H1 (cell line): ENCODE measurements at regions not wholly inside any gene's neighbourhood (a gene's known extent, or its start where the extent isn't known, plus 50 kb on each side); places are given as distances from the start of the nearest gene placed in this dataset.

Experiments
- CTCF ChIA-PET: fragments of 300-600 bp; sonication (Branson Sonifier 250); formaldehyde crosslinking; loops from one replicate; lab custom pipeline; 2021; ENCODE audit not compliant: partially characterized antibody; lab: Charles Lee
- POLR2A ChIA-PET: fragments of 300-600 bp; sonication (Branson Sonifier 250); formaldehyde crosslinking; loops from one replicate; lab custom pipeline; 2021; ENCODE audit warnings: inconsistent platforms; ENCODE audit not compliant: partially characterized antibody; lab: Charles Lee
- DNase-seq, 2 experiments: peaks; one replicate each; pipeline versions ENCODE4 v3.0.0 to v3.0.0-alpha.2; 2010 to 2022; ENCODE audit warnings: low spot score in 2 of 2, low read depth in 1 of 2, mixed read lengths in 1 of 2
- FAIRE-seq: peaks from 2 replicates; lab custom pipeline; 2011; peaks lifted over from hg19 to GRCh38; lab: Jason Lieb, UNC
- H2AFZ ChIP-seq: 2 replicates; pipeline ENCODE4 v1.8.1; 2012; ENCODE audit warnings: low read length, inconsistent platforms
- H2AK5ac ChIP-seq: 2 replicates; pipeline ENCODE4 v1.6.1; 2013; ENCODE audit warnings: low read depth, low read length
- H2BK120ac ChIP-seq: replicated peaks from 2 replicates; pipeline ENCODE3; 2013; ENCODE audit warnings: low read depth, low read length, inconsistent platforms
- H2BK12ac ChIP-seq: 2 replicates; pipeline ENCODE4 v1.6.1; 2013; ENCODE audit warnings: low read depth, low read length
- H2BK15ac ChIP-seq: 2 replicates; pipeline ENCODE4 v1.6.1; 2013; ENCODE audit warnings: low read length
- H2BK20ac ChIP-seq: 2 replicates; pipeline ENCODE4 v1.6.1; 2013; ENCODE audit warnings: low read length
- H2BK5ac ChIP-seq: 2 replicates; pipeline ENCODE4 v1.6.1; 2013; ENCODE audit warnings: low read depth, low read length
- H3K14ac ChIP-seq: 2 replicates; pipeline ENCODE4 v1.6.1; 2013; ENCODE audit warnings: inconsistent platforms; ENCODE audit not compliant: insufficient read length
- H3K18ac ChIP-seq: 2 replicates; pipeline ENCODE4 v1.6.1; 2013; ENCODE audit warnings: low read length; ENCODE audit errors: extremely low read depth
- H3K23ac ChIP-seq: 2 replicates; pipeline ENCODE4 v1.6.1; 2013; ENCODE audit warnings: inconsistent platforms; ENCODE audit not compliant: insufficient read length
- H3K23me2 ChIP-seq: 2 replicates; pipeline ENCODE4 v1.6.1; 2013; ENCODE audit warnings: low read depth, low read length
- H3K27ac ChIP-seq: 2 replicates; pipeline ENCODE4 v1.6.1; 2011; ENCODE audit warnings: low read depth, low read length, inconsistent platforms
- H3K27me3 ChIP-seq, 4 experiments: replicated peaks in 1 of 4; 1 replicate in 1 of 4; 2 replicates in 3 of 4; pipeline versions ENCODE4 v1.6.1 to v1.8.1; 2011 to 2013; ENCODE audit warnings: low read length in 3 of 4, mild to moderate bottlenecking in 3 of 4, inconsistent platforms in 2 of 4, mixed read lengths in 2 of 4, moderate library complexity in 1 of 4; ENCODE audit not compliant: control insufficient read depth in 3 of 4, insufficient read depth in 3 of 4; ENCODE audit errors: extremely low read depth in 1 of 4
- H3K36me3 ChIP-seq, 4 experiments: 2 replicates each; pipeline versions ENCODE4 v1.6.1 to v1.8.1; 2011 to 2013; ENCODE audit warnings: mild to moderate bottlenecking in 4 of 4, low read length in 3 of 4, moderate library complexity in 2 of 4, control low read depth in 1 of 4, inconsistent platforms in 1 of 4; ENCODE audit not compliant: insufficient read depth in 4 of 4, control insufficient read depth in 2 of 4
- H3K4ac ChIP-seq: replicated peaks from 2 replicates; pipeline ENCODE3; 2013; ENCODE audit warnings: low read length, low read depth, mixed read lengths, inconsistent platforms; ENCODE audit not compliant: insufficient read length
- H3K4me1 ChIP-seq, 4 experiments: replicated peaks in 1 of 4; 1 replicate in 1 of 4; 2 replicates in 3 of 4; pipeline versions ENCODE4 v1.6.1 to v1.8.1; 2011 to 2013; ENCODE audit warnings: low read length in 3 of 4, inconsistent platforms in 2 of 4, mixed read lengths in 1 of 4; ENCODE audit not compliant: insufficient read depth in 4 of 4, control insufficient read depth in 3 of 4
- H3K4me2 ChIP-seq, 2 experiments: 2 replicates each; pipeline versions ENCODE4 v1.6.1 to v1.8.1; 2011 to 2013; ENCODE audit warnings: low read depth in 2 of 2, low read length in 2 of 2, control low read depth in 1 of 2, inconsistent platforms in 1 of 2, mild to moderate bottlenecking in 1 of 2; ENCODE audit not compliant: insufficient read depth in 1 of 2
- H3K4me3 ChIP-seq, 4 experiments: fragments of 200-600, 300-600 bp in 1 of 4; sonication (generic), shearing (Covaris generic), sonication (Bioruptor Twin) in 1 of 4; 2 replicates each; pipeline versions ENCODE4 v1.5.1 to v1.8.1; 2011 to 2016; ENCODE audit warnings: low read length in 4 of 4, low read depth in 3 of 4, control low read depth in 2 of 4, inconsistent platforms in 2 of 4, mild to moderate bottlenecking in 2 of 4, mixed read lengths in 1 of 4, moderate library complexity in 1 of 4; ENCODE audit not compliant: insufficient read depth in 2 of 4; ENCODE audit errors: extremely low read depth in 1 of 4
- H3K56ac ChIP-seq: replicated peaks from 2 replicates; pipeline ENCODE3; 2013; ENCODE audit warnings: low read depth, mild to moderate bottlenecking, mixed read lengths, low read length, inconsistent platforms; ENCODE audit not compliant: insufficient read length
- H3K79me1 ChIP-seq: 2 replicates; pipeline ENCODE4 v1.6.1; 2013; ENCODE audit warnings: low read depth, low read length, control low read depth
- H3K79me2 ChIP-seq, 2 experiments: 2 replicates each; pipeline versions ENCODE4 v1.6.1 to v1.8.1; 2012 to 2013; ENCODE audit warnings: low read length in 2 of 2, mild to moderate bottlenecking in 2 of 2, inconsistent platforms in 1 of 2; ENCODE audit not compliant: insufficient read depth in 2 of 2, control insufficient read depth in 1 of 2
- H3K9ac ChIP-seq, 4 experiments: replicated peaks in 1 of 4; 1 replicate in 1 of 4; 2 replicates in 3 of 4; pipeline versions ENCODE4 v1.6.1 to v1.8.1; 2011 to 2013; ENCODE audit warnings: low read depth in 3 of 4, low read length in 3 of 4, control low read depth in 2 of 4, mild to moderate bottlenecking in 2 of 4, moderate library complexity in 2 of 4, inconsistent platforms in 1 of 4; ENCODE audit errors: extremely low read depth in 1 of 4
- H3K9me3 ChIP-seq, 2 experiments: 2 replicates each; pipeline versions ENCODE4 v1.6.1 to v1.8.1; 2012 to 2013; ENCODE audit warnings: mild to moderate bottlenecking in 2 of 2, moderate library complexity in 2 of 2, control low read depth in 1 of 2, inconsistent platforms in 1 of 2, low read depth in 1 of 2, low read length in 1 of 2, mixed read lengths in 1 of 2; ENCODE audit not compliant: insufficient read depth in 2 of 2
- H4K20me1 ChIP-seq, 2 experiments: replicated peaks in 1 of 2; 2 replicates each; pipeline versions ENCODE3 to v1.8.1; 2011 to 2013; ENCODE audit warnings: inconsistent platforms in 2 of 2, low read length in 2 of 2, mild to moderate bottlenecking in 1 of 2; ENCODE audit not compliant: insufficient read depth in 2 of 2, control insufficient read depth in 1 of 2
- H4K5ac ChIP-seq: 2 replicates; pipeline ENCODE4 v1.6.1; 2013; ENCODE audit warnings: low read length, low read depth, mixed read lengths, inconsistent platforms; ENCODE audit not compliant: insufficient read length
- H4K8ac ChIP-seq: 2 replicates; pipeline ENCODE4 v1.8.0; 2013; ENCODE audit warnings: mild to moderate bottlenecking, moderate library complexity, low read length, inconsistent platforms; ENCODE audit not compliant: insufficient read depth; ENCODE audit errors: extremely low read depth
- H4K91ac ChIP-seq: replicated peaks from 2 replicates; pipeline ENCODE3; 2013; ENCODE audit warnings: low read length, mixed read lengths, inconsistent platforms; ENCODE audit not compliant: insufficient read length
- CBX8 ChIP-seq: fragments of 300-800, 300-1000 bp; sonication (generic); IDR thresholded peaks from 2 replicates; pipeline ENCODE4 v1.7.1; 2016; ENCODE audit warnings: low read depth, low read length, borderline replicate concordance
- EZH2 ChIP-seq: fragments of 200-600 bp; sonication (generic); IDR thresholded peaks from 2 replicates; pipeline ENCODE4 v1.7.1; 2012; ENCODE audit warnings: low read depth, mild to moderate bottlenecking, moderate library complexity, low read length, inconsistent platforms; ENCODE audit not compliant: severe bottlenecking
- SIRT6 ChIP-seq: IDR thresholded peaks from one replicate; pipeline ENCODE4 v1.7.1; 2012; ENCODE audit warnings: low read length, inconsistent platforms
- USF2 ChIP-seq: IDR thresholded peaks from 2 replicates; pipeline ENCODE4 v1.6.1; 2011; ENCODE audit warnings: low read length, improper control_type of control experiment
- WGBS, 2 experiments: shearing (Covaris generic) in 1 of 2; methylation state at CpG; one replicate each; pipeline versions ENCODE4 v1.1.6 to v1.1.7; 2013 to 2015; ENCODE audit warnings: low lambda C conversion rate in 2 of 2, mixed read lengths in 2 of 2, inconsistent platforms in 1 of 2, low coverage in 1 of 2, missing lambda C conversion rate in 1 of 2; ENCODE audit not compliant: insufficient replicate concordance in 2 of 2, insufficient coverage in 1 of 2, insufficient read length in 1 of 2; ENCODE audit errors: extremely low coverage in 1 of 2, missing lambda C conversion rate in 1 of 2; 5-methylcytosine and 5-hydroxymethylcytosine counted together

- Histone ChIP-seq H4K8ac (no peak overlapping the region), H3K27me3 (no peaks in the 10 kb centered on the region), H3K4ac (no peak overlapping the region), H3K9me3 (no peaks in the 10 kb centered on the region), H4K20me1 (no peaks in the 10 kb centered on the region), H2AK5ac (no peak overlapping the region), H2BK5ac (no peak overlapping the region), H3K4me3 (no peak overlapping the region), H3K18ac (no peak overlapping the region), H2BK12ac (no peak overlapping the region), H3K4me2 (no peak overlapping the region), H3K23me2 (no peaks in the 10 kb centered on the region), H3K36me3 (no peaks in the 10 kb centered on the region), H3K9ac (no peak overlapping the region), H2AFZ (no peak overlapping the region), H3K4me1 (no peaks in the 10 kb centered on the region), H4K91ac (no peak overlapping the region), H2BK15ac (no peak overlapping the region), H3K27ac (no peak overlapping the region), H4K5ac (no peak overlapping the region), H2BK20ac (no peak overlapping the region), H3K79me1 (no peaks in the 10 kb centered on the region), H3K56ac (no peak overlapping the region), H2BK120ac (no peak overlapping the region), H3K79me2 (no peaks in the 10 kb centered on the region), H3K14ac (no peak overlapping the region), H3K23ac (no peak overlapping the region)
- FAIRE-seq = no peak
- ChIA-PET POLR2A (no interaction called here), CTCF (no interaction called here)
- no peak for DNase-seq
- TF ChIP-seq SIRT6 = no peak
- TF ChIP-seq EZH2 = no peak
- no peak for TF ChIP-seq USF2
- no peak for TF ChIP-seq CBX8
- 90% methylated on average over 4 of the region's 4 CpGs; no CpG with 5 or more reads in 1 of the 2 experiments for WGBS, 2 experiments
Measured at GRCh38 chrX:14232688-14233087, 203.0 kb upstream of the GEMIN8 start.
